GM18870 (cell line): ENCODE measurements at regions not wholly inside any gene's neighbourhood (a gene's known extent, or its start where the extent isn't known, plus 50 kb on each side); places are given as distances from the start of the nearest gene placed in this dataset.
"Not testable (repeated sequence)": the region's sequence is repeated elsewhere in the genome, so short reads cannot be mapped to it uniquely, and the experiment has no call there.

Source experiments
- ATAC-seq: cut with Tn5 transposase; IDR thresholded peaks from one replicate; pipeline ENCODE4 v1.9.1; 2021; ENCODE audit warnings: moderate library complexity; ENCODE audit not compliant: unreplicated experiment

DNA sequence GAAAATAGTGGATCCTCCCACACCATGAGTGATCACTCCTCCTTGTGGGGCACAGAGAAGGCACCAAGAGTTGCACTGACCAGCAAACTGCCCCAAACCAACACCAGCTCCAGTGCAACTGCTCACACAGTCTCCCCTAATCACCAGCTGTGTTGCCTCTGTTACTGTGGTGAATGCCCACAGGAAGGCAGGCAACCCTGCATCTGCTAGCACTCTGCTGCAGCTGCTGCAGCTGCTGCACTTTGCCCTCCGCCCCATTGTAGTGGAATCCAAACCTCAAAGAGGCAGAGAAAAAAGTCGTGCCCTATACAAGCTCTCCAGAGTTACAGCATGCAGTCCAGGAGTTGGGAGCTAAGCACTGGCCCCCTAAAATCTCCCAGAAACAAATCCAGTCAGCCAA is 339.6 kb downstream of the TRIM36 start:
- no peak for ATAC-seq

DNA sequence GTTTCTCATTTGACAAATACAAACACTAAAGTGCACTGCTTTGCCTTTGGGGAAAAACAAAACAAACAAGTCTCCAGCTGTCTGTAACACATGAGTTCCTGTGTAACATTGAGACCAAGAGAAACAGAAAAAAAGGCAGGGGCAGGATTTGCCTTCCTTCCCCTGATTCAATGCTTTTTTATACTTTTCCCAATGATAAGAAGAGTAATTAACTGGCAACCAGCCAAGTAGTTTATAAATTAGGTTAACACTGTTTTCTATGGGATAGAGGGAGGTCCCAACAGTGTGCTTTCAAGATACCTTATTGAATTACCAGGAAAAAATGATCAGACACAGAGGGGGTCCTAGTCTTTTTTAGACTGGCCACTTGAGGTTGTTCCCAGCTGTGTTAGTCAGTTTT is 346.8 kb downstream of the TRIM36 start:
- no peak for ATAC-seq

DNA sequence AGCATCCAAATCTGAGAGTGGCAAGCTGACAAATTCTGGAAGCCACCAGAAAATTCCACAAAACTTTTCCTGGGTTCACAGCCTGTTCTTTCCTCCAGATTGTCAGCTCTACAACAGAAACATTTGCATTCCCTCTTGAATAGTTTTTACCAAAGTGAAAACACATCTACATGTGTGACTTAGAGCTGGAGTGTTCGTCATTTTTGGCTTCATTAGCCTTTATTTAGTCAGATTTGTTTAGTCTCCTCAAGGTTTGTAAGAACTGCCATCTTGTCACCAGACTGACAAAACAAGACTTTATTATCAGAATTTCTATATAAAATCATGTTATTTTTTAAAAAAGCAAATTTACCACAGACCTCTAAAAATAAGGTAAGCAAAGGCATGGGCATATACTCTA is 347.3 kb downstream of the TRIM36 start:
- ATAC-seq = no peak

DNA sequence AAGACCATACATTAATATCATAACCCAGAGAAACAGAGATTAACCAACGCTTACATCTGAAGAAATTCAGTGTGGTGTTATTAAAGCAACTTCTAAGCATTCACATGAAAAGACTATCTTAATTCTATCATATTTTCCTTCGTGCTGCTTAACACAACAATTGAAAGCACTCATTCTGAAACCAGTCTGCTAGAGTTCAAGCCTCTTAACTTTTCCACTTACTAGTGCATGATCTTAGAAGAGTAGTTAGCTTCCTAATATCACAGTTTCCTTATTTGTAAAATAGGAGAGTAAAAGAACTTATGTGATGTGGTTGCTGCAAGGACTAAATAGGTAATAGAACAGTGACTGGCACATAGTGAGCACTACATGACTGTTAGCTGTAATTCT is 379.3 kb downstream of the TRIM36 start:
- ATAC-seq = no peak

DNA sequence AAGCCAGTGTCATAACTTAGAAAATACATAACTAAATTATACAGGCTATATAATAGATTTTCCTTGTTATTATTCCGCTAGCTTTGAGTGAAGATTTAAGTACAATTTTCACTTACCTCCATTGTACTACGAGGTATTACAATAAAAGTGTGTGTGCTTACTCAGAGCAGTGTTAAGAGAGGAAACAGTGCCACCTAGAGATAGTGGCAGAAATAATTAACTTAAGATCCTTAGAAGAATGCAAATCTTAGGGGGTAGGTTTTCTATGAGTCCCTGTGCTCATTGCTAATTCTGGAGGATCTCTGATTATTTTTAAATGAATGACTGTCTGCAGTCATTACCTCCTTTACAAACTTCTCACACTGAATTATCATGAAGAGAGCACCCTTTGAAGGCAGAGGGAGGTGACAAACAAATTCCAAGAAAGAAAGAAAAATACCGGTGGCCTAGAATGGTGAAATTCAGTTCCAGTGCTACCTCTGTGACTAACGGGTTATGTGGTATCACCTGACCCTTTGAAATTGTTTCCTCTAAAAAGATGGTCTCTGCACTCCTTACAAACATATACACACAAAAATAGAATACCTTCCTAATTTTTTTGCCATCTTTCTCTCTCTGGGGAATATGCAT is 379.8 kb downstream of the TRIM36 start:
- ATAC-seq = peak; percentile 70

DNA sequence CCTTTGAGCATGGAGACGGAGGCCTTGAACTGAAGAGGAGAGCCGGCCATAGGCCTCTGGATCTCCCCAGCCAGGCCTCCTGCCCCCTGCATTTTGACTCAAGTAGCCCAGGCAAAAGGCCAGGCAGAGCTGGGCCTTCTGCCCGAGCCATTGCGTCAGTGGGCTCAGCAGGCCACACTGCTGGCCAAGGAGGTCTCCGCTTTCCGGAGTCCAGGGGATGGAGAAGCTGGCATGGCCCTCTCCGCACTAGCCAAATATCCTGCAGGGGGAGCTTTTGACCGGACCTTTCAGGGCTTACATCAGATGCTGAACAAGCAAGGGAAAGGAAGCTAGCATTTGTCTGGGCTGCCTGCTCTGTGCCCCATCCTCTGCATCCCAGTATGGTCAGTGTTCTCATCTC is 386.8 kb downstream of the TRIM36 start:
- no peak for ATAC-seq

DNA sequence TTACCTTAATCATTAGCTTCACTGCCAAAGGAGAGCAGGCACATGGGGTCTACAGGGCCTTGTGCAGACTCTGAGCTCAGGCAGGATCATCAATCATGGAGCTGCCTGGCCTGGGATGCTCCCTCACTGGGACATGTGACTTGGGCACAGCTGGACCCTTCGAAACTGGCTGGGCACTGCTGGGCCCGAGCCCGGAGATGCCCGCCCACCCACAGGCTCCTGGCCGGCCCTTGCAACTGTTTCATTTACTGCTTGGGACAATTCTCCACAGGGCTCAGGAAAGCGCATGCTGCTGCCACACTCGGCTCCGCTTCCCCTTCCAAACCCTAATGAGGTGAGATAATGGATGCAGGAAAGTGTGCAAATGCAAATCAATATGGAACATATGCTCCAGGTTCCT is 387.5 kb downstream of the TRIM36 start:
- no peak for ATAC-seq

DNA sequence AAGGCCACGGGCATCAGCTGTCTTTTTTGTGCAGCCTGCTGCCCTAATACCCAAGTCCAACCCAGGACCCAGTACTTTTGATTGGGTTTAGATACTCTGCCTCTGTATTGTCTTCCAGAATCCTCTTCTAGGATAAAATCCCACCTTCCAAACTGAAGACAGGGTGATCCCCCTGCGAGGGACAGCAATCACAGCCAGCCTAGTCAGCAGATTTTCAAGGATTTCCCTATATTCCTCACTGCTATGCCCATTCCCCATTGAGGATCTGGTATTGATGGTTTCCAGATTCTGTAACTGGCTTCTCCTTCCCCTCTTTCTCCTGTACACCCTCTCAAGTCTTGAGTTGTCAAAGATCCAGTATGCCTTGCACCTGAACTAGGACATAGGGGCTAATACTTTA is 389.4 kb downstream of the TRIM36 start:
- ATAC-seq = no peak

DNA sequence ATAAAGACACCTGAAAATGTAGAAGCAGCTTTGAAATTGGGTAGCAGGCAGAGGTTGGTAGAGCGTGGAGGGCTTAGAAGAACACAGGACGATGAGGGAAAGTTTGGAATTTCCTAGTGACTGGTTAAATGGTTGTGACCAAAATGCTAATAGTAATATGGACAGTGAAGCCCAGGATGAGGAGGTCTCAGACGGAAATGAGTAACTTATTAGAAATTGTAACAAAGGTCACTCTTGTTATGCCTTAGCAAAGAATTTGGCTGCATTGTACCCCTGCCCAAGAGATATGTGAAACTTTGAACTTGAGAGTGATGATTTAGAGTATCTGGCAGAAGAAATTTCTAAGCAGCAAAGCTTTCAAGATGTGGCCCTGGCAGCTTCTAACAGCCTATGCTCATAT is 382.5 kb downstream of the KCNN2 start:
- ATAC-seq = no peak

DNA sequence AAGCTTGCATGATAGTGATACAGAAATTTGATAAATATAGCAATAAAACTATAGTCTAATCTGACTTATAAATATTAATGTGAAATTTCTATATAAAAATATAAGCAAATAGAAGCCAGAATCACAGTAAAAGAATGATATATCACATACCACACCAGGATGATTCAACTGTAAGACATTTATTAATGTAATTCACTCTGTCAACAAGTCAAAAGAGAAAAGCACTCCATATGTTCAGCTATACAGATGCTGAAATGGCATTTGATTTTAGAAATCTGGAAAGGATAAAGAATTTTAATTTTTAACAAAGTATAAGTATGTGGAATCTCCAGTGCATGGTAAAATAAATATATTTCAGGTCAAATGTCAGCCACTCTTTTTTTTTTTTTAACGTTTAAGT is 372.4 kb downstream of the KCNN2 start:
- ATAC-seq = no peak

DNA sequence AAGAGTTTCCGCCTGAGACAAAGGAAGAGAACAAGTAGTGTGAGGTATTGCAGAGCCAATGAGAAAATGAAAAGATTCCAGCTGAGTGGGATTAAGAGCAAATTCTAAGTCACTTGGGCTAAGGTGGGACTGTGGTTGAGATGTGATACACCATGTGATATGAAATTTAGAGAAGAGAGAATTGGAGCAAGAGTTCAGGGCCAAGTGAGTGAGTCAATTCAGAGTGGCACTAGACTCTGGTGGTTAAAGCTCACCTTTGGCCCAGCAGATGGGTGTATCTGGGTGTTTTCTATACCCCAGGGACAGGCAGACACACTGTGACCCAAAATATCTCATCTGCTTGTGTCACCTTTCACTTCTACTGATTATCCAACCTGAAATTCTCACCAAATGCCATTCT is 368.1 kb downstream of the KCNN2 start:
- ATAC-seq = no peak

DNA sequence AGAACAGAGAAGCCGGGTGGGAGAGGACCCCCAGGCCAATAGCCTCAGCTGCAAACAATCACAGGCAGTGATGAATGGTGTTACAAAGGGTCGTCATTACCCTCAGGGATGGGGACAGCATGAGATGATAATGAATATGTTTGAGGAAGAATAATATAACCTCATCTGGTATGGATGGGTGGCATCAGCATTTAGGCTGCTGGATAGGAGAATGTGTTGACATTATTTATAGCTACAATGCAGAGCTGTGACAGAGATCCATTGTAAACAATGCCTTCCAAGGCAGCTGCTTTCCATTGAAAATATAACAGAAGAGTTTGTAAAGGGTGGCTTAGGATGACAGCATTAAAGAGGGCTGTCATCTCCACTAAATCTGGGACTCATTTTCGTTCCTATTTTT is 365.5 kb downstream of the KCNN2 start:
- ATAC-seq = no peak

DNA sequence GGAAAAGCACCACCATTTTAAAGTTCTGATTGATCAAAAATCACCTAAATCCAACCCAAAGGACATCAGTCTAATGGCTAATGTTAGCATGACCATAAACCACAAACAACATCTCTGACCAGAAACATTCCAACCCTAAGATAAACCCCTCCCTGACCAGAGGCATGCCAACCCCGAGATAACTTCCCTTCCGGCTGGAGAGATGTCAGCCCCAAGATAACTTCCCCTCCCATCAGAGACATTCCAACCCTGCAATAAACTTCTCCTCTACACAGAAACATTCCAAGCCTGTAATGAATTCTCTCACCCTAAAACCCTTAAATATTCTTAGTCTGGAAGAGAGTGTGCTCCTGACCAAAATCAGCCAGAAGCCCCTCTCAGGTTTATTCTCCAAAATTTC is 364.3 kb downstream of the KCNN2 start:
- no peak for ATAC-seq

DNA sequence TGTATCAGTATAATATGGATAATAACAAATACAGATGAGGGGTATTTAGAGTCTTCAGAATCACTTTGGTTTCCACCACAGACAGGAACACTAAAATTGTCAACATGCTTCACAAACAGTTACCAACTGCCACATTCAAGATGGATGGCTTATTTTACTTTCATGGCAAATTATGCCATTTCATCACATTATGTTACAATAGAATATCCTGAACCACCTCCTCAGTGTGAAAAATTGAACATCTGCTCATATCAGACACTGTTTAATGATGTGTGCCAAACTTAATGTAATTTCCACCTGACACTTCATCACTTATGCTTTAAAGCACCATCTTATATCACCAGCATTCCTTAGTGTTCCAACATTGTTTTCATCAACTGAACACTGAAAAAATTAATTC is 357.4 kb downstream of the KCNN2 start:
- no peak for ATAC-seq

DNA sequence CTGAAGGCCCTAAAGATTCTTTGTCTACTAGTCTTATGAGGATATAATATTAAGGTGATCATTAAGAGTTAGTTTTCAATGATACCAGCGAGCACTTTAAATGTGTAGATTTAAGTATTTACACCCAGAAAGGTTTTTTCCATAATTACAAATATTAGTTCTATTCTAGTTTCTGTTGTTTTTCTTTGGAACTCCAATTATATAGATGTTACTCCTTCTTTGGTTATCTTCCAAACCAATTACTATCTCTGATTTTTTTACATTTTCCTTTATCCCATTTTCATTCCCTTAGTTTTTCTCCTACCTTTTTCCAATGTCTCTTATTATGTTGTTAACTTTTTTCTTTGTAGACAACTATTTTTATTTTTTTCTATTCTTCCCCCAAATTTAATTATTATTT is 355.1 kb downstream of the KCNN2 start:
- no peak for ATAC-seq

DNA sequence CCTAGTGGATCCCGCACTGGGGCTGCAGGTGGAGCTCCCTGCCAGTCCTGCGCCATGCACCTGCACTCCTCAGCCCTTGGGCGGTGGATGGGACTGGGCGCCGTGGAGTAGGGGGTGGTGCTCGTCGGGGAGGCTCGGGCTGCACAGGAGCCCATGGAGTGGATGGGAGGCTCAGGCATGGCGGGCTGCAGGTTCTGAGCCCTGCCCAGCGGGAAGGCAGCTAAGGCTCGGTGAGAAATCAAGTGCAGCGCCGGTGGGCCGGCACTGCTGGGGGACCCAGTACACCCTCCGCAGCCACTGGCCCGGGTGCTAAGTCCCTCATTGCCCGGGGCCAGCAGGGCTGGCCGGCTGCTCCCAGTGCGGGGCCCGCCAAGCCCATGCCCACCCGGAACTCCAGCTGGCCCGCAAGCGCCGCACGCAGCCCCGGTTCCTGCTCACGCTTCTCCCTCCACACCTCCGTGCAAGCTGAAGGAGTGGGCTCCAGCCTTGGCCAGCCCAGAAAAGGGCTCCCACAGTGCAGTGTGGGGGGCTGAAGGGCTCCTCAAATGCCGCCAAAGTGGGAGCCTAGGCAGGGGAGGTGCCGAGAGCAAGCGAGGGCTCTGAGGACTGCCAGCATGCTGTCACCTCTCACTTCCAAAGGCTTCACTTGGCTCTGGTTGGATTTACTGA is 342.5 kb downstream of the KCNN2 start:
- ATAC-seq = not testable (repeated sequence)

DNA sequence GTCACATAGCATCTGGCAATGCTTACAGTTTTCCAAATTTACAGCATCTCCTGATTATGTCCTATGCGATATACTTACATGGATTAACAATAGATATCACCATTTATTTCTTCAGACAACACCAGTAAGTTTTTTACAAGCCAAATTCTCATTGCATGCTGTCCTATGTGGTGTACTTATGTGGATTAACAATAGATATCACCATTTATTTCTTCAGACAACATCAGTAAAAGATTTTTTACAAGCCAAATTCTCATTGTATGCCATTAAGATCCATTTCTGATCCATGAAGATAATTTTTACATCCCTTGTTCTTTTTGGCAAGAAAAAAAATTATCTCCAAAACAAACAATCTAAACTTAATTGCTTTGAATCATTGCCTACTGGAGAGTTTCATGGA is 340.9 kb downstream of the KCNN2 start:
- no peak for ATAC-seq

DNA sequence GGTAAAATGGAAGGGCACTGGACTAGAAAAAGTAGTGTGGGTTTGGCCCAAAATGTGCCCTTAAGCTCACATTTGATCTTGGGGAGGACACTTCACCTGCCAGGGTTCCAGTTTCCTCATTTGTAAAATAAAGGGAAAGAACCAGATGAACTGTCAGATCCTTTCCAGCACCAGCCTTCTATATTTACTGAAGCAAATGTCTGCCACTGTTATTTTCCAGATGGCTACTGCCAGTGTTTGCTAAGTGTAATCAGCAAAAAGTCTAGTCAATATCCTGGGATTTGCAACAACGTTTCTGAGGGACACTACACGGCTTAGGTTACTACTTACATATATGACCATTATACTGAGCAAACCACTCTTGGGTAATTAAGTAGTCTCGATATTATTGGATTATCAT is 340.3 kb downstream of the KCNN2 start:
- ATAC-seq = no peak

DNA sequence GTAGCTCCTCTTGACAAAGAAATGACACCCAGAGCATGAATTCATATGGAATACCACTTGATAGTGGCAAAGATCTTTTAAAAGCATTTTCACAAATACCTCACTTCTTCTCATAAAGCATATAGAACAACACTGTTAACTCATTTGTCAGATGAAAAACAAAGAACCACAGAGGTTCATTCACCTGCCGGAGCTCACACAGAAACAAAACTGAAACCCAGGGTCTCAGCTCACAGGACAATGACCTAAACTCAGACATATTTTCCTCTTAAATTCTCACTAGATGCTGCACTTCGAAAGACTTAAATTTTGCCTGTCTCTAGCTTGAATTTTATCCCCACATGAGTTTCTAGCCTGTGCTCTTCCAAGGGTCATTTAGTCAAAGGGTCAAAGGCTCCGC is 339.0 kb downstream of the KCNN2 start:
- ATAC-seq = no peak

DNA sequence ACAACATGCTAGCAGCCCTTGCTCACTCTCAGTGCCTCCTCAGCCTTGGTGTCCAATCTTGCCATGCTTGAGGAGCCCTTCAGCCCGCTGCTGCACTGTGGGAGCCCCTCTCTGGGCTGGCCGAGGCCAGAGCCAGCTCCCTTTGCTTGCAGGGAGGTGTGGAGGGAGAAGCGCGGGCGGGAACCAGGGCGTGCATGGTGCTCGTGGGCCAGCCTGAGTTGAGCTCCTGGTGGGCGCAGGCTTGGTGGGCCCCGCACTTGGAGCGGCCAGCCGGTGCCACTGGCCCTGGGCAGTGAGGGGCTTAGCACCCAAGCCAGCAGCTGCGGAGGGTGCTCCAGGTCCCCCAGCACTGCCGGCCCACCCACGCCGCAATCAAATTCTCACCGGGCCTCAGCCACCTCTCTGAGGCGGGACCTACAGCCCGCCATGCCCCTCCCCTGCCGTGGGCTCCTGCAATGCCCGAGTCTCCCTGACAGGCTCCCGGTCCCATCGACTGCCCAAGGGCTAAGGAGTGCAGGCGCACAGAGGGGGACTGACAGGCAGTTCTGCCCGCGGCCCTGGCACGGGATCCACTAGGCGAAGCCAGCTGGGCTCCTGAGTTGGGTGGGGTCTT is 333.5 kb downstream of the KCNN2 start:
- no peak for ATAC-seq

DNA sequence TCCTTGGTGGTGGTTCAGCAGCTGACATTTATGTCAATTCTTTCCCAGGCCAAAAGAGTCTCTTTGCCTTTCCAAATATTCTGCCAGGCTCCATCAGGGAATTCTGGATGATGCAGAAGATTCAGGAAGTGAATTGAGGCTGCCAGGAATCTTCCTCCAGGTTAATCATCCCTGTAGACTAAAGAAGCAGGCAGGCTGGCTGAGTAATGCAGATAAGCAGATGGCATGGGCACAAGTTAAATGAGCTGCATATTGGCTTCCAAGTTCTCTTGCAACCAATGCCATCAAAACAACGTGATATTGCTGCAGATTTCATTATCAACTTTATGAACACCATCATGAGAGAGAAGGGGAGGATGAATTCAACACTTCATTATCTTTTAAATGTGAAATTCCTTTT is 324.5 kb downstream of the KCNN2 start:
- no peak for ATAC-seq

DNA sequence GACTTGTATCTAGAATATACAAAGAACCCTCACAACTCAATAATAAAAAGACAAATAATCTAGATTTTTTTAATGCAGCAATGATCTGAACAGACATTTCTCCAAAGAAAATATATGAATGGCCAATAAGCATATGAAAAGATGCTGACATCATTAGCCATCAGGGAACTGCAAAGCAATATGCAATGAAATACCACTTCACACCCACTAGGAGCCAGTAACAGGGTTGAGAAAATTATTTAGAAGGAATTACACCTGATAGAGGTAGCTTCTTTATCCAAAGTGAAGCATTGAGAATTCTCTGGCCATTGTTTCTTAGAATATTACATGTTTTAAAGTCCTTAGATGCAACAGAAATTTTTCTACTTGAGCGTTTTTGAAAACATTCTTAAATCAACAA is 316.9 kb downstream of the KCNN2 start:
- ATAC-seq = no peak

DNA sequence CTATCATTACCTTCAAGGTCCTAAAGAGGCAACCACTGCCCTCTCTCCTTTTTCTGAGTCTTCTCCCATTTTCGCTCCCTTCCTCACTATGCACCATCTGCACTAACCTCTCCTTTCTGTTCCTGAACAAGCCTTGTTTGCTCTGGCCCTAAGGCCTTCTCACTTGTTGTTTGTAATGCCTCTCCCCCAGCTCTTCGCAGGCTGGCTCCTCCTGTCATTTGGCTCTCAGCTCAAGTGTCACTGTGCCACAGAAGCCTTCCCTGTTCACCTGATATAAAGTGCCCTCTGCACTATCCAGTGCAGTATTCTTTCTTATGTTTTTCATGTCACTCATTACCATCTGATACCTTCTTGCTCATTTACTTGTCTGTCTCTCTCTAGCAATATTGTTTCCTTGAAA is 303.7 kb downstream of the KCNN2 start:
- ATAC-seq = no peak
